ENCODE measurements at regions not wholly inside any gene's neighbourhood (a gene's known extent, or its start where the extent isn't known, plus 50 kb on each side); places are given as distances from the start of the nearest gene placed in this dataset.

DNA sequence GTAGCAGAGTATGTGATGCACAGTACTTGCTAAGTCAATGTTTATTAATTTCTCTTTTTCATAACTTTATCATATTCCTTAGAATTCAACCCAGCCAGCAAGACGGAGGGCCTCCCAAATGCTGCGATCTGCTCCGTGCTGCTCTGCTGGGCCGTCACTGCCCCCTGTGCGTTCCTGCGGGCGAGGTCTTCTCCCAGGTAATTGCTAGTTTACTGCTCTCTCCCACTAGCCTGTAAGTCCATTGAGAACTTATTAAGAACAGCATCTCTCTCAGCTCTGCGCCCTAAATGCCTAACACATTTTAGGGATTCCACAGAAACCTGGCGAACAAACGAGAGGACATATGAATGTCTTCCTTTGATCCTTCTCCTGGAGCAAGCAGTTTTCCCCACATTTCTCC lies 153.6 kb upstream of the ARHGAP28 start (continued):
- TF ChIP-seq, protein P1, sequence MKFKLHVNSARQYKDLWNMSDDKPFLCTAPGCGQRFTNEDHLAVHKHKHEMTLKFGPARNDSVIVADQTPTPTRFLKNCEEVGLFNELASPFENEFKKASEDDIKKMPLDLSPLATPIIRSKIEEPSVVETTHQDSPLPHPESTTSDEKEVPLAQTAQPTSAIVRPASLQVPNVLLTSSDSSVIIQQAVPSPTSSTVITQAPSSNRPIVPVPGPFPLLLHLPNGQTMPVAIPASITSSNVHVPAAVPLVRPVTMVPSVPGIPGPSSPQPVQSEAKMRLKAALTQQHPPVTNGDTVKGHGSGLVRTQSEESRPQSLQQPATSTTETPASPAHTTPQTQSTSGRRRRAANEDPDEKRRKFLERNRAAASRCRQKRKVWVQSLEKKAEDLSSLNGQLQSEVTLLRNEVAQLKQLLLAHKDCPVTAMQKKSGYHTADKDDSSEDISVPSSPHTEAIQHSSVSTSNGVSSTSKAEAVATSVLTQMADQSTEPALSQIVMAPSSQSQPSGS (IDR thresholded peaks at IDR 0.05; ENCODE audit: low read length): no peak
- TF ChIP-seq YY1 (IDR thresholded peaks at IDR 0.05; ENCODE audit: low read depth, low read length) (no peak), ZNF274 (IDR thresholded peaks at IDR 0.05; ENCODE audit: borderline replicate concordance, extremely low read depth, low read length) (no peak)
